ENCODE measurements at regions not wholly inside any gene's neighbourhood (a gene's known extent, or its start where the extent isn't known, plus 50 kb on each side); places are given as distances from the start of the nearest gene placed in this dataset.

GRCh38 chr6:166739117-166739975 lies 112.3 kb upstream of the RPS6KA2 start:
- no peak for TF ChIP-seq TCF4 (CRISPR knock-in tag; IDR thresholded peaks at IDR 0.05; ENCODE audit: borderline replicate concordance)
- TF ChIP-seq, protein P1, sequence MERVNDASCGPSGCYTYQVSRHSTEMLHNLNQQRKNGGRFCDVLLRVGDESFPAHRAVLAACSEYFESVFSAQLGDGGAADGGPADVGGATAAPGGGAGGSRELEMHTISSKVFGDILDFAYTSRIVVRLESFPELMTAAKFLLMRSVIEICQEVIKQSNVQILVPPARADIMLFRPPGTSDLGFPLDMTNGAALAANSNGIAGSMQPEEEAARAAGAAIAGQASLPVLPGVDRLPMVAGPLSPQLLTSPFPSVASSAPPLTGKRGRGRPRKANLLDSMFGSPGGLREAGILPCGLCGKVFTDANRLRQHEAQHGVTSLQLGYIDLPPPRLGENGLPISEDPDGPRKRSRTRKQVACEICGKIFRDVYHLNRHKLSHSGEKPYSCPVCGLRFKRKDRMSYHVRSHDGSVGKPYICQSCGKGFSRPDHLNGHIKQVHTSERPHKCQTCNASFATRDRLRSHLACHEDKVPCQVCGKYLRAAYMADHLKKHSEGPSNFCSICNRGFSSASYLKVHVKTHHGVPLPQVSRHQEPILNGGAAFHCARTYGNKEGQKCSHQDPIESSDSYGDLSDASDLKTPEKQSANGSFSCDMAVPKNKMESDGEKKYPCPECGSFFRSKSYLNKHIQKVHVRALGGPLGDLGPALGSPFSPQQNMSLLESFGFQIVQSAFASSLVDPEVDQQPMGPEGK (CRISPR knock-in tag; IDR thresholded peaks at IDR 0.05; ENCODE audit: borderline replicate concordance) = no peak
- TF ChIP-seq ZNF565 (CRISPR knock-in tag; conservative IDR thresholded peaks at IDR 0.05; ENCODE audit: low read depth) = no peak
- no peak for TF ChIP-seq TOX (CRISPR knock-in tag; IDR thresholded peaks at IDR 0.05; ENCODE audit: borderline replicate concordance)
- no peak for TF ChIP-seq ZC3H10 (CRISPR knock-in tag; IDR thresholded peaks at IDR 0.05)
- no peak for TF ChIP-seq ZFP3 (CRISPR knock-in tag; IDR thresholded peaks at IDR 0.05)
- no peak for TF ChIP-seq ZNF70 (CRISPR knock-in tag; IDR thresholded peaks at IDR 0.05)
- TF ChIP-seq, protein P2, sequence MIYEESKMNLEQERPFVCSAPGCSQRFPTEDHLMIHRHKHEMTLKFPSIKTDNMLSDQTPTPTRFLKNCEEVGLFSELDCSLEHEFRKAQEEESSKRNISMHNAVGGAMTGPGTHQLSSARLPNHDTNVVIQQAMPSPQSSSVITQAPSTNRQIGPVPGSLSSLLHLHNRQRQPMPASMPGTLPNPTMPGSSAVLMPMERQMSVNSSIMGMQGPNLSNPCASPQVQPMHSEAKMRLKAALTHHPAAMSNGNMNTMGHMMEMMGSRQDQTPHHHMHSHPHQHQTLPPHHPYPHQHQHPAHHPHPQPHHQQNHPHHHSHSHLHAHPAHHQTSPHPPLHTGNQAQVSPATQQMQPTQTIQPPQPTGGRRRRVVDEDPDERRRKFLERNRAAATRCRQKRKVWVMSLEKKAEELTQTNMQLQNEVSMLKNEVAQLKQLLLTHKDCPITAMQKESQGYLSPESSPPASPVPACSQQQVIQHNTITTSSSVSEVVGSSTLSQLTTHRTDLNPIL (CRISPR knock-in tag; IDR thresholded peaks at IDR 0.05; ENCODE audit: low read depth) = no peak
- TF ChIP-seq ARNTL (CRISPR knock-in tag; IDR thresholded peaks at IDR 0.05; ENCODE audit: borderline replicate concordance, low read depth) = no peak

All from SK-N-SH treated with all-trans-retinoic acid at 6 μM for 48 hours (cell line).